ENCODE measurements at regions not wholly inside any gene's neighbourhood (a gene's known extent, or its start where the extent isn't known, plus 50 kb on each side); places are given as distances from the start of the nearest gene placed in this dataset.

DNA sequence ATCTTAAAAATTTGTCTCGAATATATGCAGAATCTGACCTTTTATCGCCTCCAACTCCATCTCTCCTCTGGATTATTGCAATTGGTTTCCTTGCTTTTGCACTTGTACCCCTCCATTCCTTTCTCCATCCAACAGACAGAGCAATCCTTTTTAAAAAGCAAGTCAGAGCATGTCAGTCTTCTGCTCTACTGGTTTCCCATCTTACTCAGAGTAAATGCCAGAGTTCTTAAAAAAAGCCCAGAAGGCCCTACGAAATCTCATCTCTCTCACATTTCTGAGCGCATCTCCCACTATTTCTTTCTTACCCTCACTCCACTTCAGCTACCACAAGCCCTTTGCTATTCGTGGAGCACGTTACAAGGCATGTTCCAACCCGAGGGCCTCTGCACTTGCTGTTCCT lies 236.9 kb upstream of the DDHD1 start:
- no peak for DNase-seq (ENCODE audit: low read depth)
- TF ChIP-seq, protein P1, sequence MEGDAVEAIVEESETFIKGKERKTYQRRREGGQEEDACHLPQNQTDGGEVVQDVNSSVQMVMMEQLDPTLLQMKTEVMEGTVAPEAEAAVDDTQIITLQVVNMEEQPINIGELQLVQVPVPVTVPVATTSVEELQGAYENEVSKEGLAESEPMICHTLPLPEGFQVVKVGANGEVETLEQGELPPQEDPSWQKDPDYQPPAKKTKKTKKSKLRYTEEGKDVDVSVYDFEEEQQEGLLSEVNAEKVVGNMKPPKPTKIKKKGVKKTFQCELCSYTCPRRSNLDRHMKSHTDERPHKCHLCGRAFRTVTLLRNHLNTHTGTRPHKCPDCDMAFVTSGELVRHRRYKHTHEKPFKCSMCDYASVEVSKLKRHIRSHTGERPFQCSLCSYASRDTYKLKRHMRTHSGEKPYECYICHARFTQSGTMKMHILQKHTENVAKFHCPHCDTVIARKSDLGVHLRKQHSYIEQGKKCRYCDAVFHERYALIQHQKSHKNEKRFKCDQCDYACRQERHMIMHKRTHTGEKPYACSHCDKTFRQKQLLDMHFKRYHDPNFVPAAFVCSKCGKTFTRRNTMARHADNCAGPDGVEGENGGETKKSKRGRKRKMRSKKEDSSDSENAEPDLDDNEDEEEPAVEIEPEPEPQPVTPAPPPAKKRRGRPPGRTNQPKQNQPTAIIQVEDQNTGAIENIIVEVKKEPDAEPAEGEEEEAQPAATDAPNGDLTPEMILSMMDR (conservative IDR thresholded peaks at IDR 0.05; ENCODE audit: low read depth, low read length): no peak
- no peak overlapping the region for H3K4me3 ChIP-seq (ENCODE audit: low read depth, low read length)

DNA sequence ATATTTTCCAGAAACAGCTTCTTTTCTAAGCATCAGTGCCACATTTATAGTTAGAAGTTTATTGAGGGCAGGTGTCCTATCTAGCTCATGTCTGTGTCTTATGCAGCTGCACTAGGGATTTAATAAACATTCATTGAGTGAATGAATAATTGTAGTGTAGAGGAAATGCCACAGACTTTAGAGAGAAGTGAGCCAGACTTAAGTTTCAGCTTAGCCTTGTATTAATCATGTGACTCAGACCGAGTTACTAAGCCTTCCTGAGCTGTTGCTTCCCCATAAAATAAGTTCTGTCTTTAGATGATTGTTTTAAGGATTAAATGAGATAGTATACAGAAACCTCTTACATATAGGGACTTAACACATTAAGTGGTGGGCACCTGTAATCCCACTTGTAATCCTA lies 236.1 kb upstream of the DDHD1 start:
- TF ChIP-seq, protein P1 (conservative IDR thresholded peaks at IDR 0.05; ENCODE audit: low read depth, low read length): no peak
- no peak for DNase-seq (ENCODE audit: low read depth)

DNA sequence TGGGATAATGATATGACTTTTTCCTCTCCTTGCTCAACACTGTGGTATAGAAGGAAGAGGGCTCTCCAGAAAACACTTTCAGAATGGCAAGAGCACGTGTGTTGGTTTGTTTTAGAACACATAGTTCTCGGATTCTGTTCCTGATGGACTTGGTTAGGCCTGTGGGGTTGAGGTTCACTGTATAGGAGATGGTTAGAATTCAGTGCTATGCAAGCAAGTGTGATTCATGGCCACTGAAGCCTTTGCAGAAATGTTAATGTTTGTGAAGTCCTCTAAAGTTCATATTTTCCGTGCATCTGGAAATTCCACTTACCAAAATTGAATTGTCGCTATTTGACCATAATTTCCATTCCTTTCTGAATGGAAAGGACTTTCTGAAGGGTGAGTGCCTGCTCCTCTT lies 233.2 kb upstream of the DDHD1 start:
- no peak overlapping the region for H3K4me3 ChIP-seq (ENCODE audit: low read depth, low read length)
- TF ChIP-seq, protein P1 (conservative IDR thresholded peaks at IDR 0.05; ENCODE audit: low read depth, low read length): no peak
- DNase-seq (ENCODE audit: low read depth): no peak

More for the DNA sequence above, 236.1 kb upstream of the DDHD1 start:
- no peak overlapping the region for H3K4me3 ChIP-seq (ENCODE audit: low read depth, low read length)

DNA sequence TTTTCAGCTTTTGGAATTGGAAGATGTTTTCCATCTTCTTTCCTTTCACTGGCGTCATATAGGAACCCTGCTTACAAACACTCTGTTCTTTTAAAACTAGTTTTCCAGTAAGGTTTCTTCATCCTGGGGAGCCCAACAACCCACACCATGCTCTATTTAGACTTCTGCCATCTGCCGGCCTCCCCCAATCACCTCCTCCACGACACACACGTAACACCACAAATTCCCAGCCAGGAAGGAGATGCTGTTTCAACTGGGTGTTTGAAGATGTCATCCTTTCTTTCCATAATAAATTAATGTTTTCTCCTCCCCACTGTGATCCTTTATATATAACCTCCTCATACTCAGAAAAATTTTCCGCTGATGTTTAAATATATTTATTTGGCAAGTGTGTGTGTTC lies 231.4 kb upstream of the DDHD1 start:
- H3K4me3 ChIP-seq (ENCODE audit: low read depth, low read length): no peak overlapping the region
- TF ChIP-seq, protein P1 (conservative IDR thresholded peaks at IDR 0.05; ENCODE audit: low read depth, low read length): no peak
- no peak for DNase-seq (ENCODE audit: low read depth)

DNA sequence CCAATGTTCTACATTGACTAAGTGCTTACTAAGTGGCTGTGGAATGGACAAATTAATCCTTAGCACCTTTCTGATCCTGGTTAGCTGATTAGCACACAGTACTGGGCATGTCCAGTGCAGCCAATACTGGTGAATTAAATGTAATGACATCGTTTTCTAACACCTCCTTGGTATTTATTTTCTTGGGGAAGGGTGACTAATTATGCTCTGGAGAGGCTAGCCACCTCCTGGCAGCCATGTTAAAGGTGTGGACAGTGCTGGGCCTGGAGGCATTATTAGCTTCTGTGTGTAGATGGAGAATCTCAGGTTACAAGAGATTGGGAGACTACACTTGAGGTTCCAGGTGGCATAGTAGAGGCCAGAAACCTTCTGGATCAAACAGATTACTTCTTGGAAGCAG lies 230.9 kb upstream of the DDHD1 start:
- no peak overlapping the region for H3K4me3 ChIP-seq (ENCODE audit: low read depth, low read length)
- no peak for DNase-seq (ENCODE audit: low read depth)
- TF ChIP-seq, protein P1 (conservative IDR thresholded peaks at IDR 0.05; ENCODE audit: low read depth, low read length): no peak

DNA sequence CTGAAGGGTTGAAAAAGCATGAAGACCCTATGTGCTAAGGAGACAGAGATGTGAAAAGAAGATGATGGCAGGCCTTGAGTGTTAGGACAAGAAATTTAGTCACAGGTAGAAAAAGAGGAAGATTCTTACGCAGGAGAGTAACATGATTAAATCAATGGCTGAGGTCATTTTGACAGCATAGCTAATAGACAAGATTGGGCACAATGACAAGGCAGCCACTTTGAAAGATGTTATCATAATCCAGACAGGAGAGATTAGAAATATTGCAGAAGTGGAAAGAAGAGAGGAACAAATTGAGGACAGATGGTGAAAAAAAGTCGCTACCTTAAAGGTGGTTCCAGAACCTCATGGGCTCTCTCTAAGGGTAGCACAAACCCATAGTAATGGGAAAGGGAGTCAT lies 228.8 kb upstream of the DDHD1 start:
- DNase-seq (ENCODE audit: low read depth): no peak
- H3K4me3 ChIP-seq (ENCODE audit: low read depth, low read length): no peak overlapping the region
- TF ChIP-seq, protein P1 (conservative IDR thresholded peaks at IDR 0.05; ENCODE audit: low read depth, low read length): no peak

DNA sequence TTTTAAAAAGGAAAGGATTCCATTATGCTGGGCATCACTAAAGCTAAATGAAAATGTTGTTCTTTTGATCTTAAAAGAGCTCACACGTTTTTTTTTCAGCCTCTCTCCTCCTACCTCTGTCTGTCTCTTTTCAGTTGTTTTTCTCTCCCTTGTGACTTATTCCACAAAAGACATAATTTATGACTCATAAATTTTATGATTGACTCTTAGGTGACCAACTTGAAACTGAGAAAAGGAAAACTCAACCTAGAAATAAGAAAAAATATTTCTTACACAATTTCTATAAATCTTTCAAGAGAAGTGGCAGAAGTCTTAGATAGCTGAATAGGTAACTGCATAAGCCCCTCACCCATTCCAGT lies 227.7 kb upstream of the DDHD1 start:
- no peak overlapping the region for H3K4me3 ChIP-seq (ENCODE audit: low read depth, low read length)
- DNase-seq (ENCODE audit: low read depth): no peak
- TF ChIP-seq, protein P1 (conservative IDR thresholded peaks at IDR 0.05; ENCODE audit: low read depth, low read length): no peak

All from choroid plexus epithelial cell (primary cell).